ENCODE measurements at regions not wholly inside any gene's neighbourhood (a gene's known extent, or its start where the extent isn't known, plus 50 kb on each side); places are given as distances from the start of the nearest gene placed in this dataset.

- DNase-seq (ENCODE audit: low read depth in 2 of 2): no peak
These were observed 59.9 kb downstream of the BMP4 start for GRCh38 chr14:53896726-53897125.

DNA sequence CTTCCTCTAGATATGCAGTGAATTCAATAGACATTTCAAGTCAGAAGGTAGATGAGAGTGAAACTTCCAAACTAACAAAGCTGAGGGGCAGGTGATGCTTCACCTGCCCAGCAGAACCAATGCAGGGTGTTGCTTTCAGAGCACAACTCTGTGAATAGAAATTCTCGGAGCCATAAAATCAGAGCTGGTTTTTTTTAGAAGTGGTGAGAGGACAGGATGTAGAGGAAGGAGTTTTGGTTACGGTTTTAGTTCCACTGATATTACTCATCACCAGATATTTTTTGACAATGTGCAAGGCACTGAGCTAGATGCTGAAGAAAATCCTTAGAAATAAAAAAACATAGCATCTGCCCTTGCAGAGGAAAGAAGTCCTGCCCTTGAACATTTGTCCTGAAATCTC is 62.2 kb downstream of the BMP4 start:
- DNase-seq (ENCODE audit: low read depth in 2 of 2): no peak

DNA sequence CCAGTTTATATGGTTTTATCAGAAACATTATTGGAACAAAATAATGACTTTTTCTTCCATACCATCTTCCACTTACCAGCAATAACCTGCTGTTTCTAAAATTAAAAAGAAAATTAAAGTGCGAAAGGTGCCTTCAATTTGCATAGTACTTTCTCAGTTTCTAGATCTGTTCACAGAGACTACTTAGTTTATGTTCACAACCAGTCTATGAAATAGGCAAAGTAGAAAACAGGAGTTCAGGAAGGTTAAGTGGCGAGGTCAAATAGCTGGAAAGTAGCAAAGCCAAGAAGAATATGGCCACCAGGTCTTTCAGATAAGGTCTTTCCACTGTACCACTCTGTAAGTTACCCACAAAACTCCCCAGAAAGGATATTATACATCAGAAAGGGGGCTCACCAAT is 63.3 kb downstream of the BMP4 start:
- DNase-seq (ENCODE audit: low read depth in 2 of 2): no peak

DNA sequence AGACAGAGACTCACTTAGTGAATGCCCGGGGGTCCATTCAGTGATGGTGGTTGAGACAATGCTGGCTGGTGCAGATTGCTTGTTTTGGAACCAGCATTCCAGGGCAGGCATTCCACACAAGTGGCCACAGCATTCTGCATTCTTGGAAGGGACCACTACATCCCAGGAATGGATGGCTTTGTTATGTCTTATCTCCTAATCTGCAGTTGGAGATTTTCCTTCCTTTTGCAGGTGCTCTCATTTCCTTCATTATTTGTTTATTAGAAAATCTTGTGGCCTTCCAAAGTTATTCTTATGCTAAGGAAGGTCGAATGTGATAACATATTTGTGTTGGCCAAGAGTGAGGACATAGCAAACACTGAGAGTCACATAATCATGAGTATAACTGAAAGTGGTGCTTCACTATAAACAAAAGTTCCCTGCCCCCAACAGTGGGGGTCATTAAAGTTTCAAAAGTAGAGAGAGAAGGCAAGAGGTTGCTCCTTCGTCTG is 66.0 kb downstream of the BMP4 start:
- DNase-seq (ENCODE audit: low read depth in 2 of 2): no peak

DNA sequence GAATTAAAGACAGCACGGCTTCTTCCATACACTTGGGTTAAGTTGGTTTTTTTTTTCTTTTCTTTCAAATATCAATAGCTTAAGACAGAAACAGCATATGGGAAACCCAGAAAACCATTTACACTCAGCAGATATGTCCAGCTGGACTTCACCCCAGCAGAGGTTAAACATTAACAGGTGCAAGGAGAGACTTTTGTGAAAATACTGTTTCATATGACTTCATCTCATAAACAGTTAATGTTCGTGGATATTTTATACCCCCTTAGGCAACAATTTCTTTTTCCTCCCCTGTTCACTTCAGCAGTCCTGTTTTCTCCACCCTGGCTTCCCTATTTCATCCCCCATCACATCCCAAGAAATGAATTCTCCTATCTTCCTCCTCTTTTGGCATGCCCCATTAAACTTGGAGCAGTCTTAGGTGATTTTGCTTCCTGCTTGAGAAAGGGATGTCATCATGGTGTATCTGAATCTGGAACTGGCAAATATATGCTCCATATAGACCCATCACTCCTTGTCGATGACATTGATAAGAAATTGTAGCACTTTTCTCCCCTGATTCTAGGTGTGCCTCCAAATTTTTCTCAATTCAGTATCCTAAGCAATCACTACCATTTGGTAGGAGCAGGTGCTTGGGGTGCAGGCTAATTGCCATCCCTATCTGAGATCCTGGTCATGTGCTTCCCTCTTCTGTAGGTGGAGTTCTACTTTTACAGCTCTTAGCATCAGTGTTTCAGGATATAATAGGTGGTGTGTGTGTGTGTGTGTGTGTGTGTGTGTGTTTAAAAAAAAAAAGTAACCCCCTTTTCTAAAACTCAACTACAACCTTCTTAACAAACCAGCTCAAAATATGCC is 67.9 kb downstream of the BMP4 start:
- DNase-seq (ENCODE audit: low read depth in 2 of 2): no peak

DNA sequence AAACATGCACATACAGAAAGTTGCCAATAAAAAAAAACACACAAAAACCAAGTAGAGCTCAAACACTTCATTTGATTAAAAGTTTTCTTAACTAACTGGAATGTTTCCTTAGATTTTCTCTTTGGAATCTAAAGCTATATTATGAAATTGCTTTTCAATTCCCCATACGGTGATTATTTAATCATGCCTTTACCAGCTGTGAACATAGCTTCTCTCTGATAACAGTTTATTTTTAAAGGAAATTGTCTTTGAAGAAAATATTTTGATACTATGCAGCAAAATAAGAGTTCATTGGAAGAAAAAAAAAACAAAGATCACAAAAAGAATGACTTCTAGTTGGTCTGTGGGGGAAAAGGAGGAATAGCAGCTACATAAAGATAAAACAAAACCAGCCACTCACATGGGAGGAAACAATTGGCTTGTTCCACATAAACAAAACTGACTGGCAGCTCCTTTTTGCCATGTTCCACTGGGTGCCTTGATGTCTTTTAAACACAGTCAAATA is 71.4 kb downstream of the BMP4 start:
- no peak for DNase-seq (ENCODE audit: low read depth in 2 of 2)

DNA sequence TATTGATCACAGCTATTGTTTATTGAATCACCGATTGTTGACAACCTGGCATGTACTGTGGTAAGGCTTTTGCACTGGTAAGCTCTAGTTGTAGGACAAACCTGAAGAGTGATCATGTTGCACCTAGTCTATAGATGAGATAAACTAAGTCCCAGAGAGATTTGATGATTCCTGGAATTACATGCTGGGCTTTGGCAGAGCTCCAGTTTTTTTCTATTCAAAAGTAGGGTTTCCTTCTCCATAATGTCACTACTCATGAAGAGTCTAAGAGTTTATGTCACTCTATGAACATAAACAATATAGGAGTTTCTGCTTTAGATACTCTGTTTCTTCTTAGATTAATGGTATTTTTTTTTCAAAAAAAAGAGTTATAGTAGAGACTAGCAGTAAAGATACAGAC is 72.0 kb downstream of the BMP4 start:
- no peak for DNase-seq (ENCODE audit: low read depth in 2 of 2)

GRCh38 chr14:53883739-53884138 is 72.9 kb downstream of the BMP4 start:
- no peak for DNase-seq (ENCODE audit: low read depth in 2 of 2)

DNA sequence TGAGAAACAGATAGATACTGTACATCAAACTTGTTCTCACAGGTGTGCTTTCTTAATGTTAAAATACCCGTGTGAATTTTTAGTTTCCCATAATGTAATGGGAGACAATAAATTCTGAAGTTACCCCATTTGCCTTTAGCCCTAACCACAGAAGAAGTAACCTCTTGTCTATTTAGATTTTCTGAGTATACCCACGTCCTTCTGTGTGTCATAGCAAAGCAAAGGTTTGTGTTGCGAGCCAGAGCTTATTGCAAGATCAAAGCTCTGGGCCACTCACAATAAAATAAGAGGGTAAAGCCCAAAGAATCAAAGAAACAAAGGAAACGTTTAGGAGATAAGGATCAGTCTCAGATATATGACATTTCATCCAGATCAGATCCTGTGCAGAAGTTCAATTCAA is 73.9 kb downstream of the BMP4 start:
- no peak for DNase-seq (ENCODE audit: low read depth in 2 of 2)

DNA sequence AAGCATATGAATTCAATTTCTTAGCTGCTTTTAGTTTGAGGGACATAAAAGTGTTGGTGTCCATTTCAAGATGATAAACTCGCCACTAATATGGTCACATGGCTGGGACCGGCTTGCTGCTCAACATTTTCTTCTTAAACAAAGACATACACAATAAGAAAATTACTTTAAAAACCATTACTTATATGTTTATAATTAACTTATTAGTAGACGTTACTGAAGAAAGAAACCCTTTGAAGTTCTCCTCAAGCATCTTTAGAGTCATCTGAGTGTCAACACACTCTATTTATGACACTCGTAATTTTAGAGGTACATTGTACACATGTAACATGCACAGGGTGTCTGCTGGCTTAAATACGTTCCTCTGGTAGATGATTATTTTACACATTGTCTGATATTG is 74.7 kb downstream of the BMP4 start:
- DNase-seq (ENCODE audit: low read depth in 2 of 2): no peak

DNA sequence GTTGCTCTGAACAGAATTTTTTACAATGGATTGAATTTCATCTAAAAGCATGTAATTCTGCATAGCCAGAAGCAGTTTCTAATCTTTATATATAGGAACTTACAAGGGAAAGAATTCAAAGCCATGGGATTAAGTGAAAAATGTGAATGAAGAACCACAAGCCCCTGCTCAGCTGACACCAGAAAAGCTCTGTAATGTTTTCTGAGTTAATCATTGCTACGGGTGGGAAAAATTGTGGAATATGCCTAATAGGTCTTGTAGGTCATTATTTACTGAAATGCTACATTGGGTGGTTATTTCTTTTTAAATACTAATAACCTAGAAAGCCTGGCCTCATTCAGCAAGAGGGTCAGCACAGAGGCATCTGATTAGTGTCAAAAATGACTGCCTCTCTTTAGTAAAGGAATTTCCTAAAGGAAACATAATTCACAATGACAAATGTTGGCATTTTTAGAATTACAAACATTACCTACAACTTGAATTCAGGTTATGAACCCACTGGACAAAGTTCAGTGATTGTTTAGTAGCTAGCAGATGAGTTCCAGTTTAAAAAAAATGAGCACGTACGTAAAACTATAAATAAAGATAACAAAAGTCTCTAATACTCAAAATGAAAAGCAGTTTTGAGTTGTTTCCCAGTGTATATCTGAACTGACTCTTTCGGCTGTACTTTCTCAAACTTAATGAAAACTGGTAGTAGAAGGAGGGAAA is 75.3 kb downstream of the BMP4 start:
- no peak for DNase-seq (ENCODE audit: low read depth in 2 of 2)

DNA sequence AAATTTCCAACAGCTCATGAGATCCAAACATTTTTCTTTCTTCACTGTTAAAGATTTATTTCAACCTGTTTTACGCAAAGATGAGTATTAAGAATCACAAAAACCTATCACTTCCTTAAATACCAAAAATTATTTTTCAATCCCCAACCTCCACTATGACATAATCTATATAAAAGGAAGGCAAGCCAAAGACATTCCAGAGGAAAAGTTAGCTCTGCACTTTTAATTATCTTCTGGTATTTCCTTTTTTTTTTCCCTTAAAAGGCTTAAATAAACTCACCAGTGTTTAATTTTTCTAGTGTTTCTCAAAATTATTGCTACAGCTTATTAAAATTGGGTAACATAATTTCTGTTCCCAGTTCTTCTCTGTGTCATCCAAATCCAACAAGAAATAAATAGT is 75.9 kb downstream of the BMP4 start:
- no peak for DNase-seq (ENCODE audit: low read depth in 2 of 2)

DNA sequence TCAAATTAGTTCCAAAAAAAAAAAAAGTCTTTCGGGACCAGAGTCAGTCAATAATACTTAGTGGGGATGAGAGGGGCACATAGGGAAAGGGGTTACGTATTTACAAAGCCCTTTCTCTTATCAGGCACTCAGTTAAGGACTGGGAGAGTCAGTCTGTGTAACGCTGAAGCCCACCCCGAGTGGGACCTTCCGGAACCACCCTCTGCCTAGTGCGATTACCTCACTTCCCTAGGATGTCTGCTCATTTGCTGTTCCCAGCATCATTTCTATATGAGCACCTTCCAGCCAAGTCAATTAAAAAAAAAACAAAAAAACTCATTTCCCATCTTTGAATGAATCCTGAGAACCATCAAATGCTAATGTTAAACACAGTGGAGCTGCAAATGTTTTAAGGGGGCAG is 76.9 kb downstream of the BMP4 start:
- DNase-seq (ENCODE audit: low read depth in 2 of 2): no peak

GRCh38 chr14:53879022-53879686 is 77.5 kb downstream of the BMP4 start:
- no peak for DNase-seq (ENCODE audit: low read depth in 2 of 2)

- DNase-seq (ENCODE audit: low read depth in 2 of 2): no peak
These were observed 81.2 kb downstream of the BMP4 start for GRCh38 chr14:53875324-53875897.

DNA sequence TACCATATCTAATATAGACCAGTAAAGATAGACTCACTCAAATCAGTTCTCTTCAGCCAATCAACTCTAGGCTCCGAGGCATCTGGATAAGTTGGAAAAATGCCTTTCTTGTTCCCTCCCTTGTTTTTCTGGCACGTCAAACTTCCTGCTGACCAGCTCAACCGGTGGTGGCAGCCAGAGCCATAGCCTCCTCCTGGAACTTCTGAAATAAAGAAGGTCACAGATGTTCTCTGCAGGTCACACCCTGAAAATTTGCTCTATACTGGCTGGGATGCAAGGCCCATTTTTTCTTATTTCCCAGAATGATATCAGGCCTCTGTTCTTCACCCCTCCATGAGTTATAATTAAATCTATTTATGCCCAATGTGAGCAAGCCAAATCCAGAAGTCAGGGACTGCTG is 81.9 kb downstream of the BMP4 start:
- DNase-seq (ENCODE audit: low read depth in 2 of 2): no peak

- DNase-seq (ENCODE audit: low read depth in 2 of 2): no peak
These were observed 83.9 kb downstream of the BMP4 start for GRCh38 chr14:53872681-53873089.

- DNase-seq (ENCODE audit: low read depth in 2 of 2): no peak
These were observed 84.7 kb downstream of the BMP4 start for GRCh38 chr14:53871951-53872350.

DNA sequence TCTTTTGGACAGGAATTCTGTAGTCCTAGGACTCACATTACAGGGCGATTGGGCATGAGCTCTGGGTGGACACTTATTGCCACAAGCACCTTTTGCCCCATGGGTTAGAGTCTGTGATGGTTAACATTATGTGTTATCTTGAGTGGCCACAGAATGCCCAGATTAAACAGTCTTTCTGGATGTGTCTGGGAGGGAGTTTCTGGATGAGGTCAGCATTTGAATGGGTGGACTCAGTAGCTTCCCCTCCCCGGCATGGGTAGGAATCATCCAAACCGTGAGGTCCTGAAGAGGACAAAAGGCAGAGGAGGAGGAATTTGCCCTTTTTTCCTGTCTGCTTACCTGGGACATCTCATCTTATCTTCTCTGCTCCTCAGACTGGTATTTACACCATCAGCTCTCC is 85.6 kb downstream of the BMP4 start:
- DNase-seq (ENCODE audit: low read depth in 2 of 2): no peak

DNA sequence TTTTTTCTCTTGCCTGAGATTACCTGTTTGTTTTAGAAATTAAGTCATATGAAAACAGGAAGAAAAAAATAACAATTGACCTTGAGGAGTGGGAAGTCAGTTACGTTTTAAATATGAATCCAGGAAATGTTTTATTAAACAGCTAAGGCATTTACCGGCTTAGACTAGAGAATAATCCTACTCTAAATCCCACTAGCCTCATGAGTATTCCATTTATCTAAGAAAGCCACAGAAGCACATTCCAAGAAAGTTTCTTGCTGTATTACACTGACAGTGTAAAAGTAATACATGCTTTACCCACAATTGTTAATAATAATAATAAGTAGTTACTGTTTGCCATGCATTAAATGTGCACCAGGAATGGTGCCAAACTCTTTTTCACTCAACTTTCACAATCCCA is 90.9 kb downstream of the BMP4 start:
- DNase-seq (ENCODE audit: low read depth in 2 of 2): no peak

- no peak for DNase-seq (ENCODE audit: low read depth in 2 of 2)
These were observed 94.8 kb downstream of the BMP4 start for GRCh38 chr14:53861781-53862180.

- no peak for DNase-seq (ENCODE audit: low read depth in 2 of 2)
These were observed 98.3 kb downstream of the BMP4 start for GRCh38 chr14:53858345-53858684.

Measured in stimulated activated CD4-positive, alpha-beta T cell treated with anti-CD3 and anti-CD28 coated beads, Interleukin-12 subunit alpha, Interleukin-12 subunit beta, amount 100 ng/mL, for 24 hours (primary cell).